Mesendoderm (in vitro differentiated cells): ENCODE measurements at regions not wholly inside any gene's neighbourhood (a gene's known extent, or its start where the extent isn't known, plus 50 kb on each side); places are given as distances from the start of the nearest gene placed in this dataset.
"Not testable (repeated sequence)": the region's sequence is repeated elsewhere in the genome, so short reads cannot be mapped to it uniquely, and the experiment has no call there.

Source experiments
- DNase-seq: peaks from one replicate; pipeline ENCODE4 v3.0.0; 2013
- H2AK5ac ChIP-seq: 2 replicates; pipeline ENCODE4 v1.6.1; 2013; ENCODE audit warnings: low read length, inconsistent platforms
- H2BK120ac ChIP-seq: 2 replicates; pipeline ENCODE4 v1.6.1; 2013; ENCODE audit warnings: low read depth, mild to moderate bottlenecking, low read length, moderate library complexity, mixed read lengths
- H2BK15ac ChIP-seq: replicated peaks from 2 replicates; pipeline ENCODE4 v1.6.1; 2013; ENCODE audit warnings: low read depth, mild to moderate bottlenecking, moderate library complexity
- H2BK5ac ChIP-seq: 2 replicates; pipeline ENCODE4 v1.6.1; 2013; ENCODE audit warnings: low read length, inconsistent platforms
- H3K18ac ChIP-seq: 2 replicates; pipeline ENCODE4 v1.6.1; 2013; ENCODE audit warnings: mild to moderate bottlenecking, low read length, mixed read lengths
- H3K23ac ChIP-seq: one replicate; pipeline ENCODE4 v1.6.1; 2013; ENCODE audit warnings: low read length
- H3K27ac ChIP-seq: 2 replicates; pipeline ENCODE4 v1.5.1; 2013; ENCODE audit warnings: low read depth, mild to moderate bottlenecking, inconsistent platforms, low read length, moderate library complexity
- H3K27me3 ChIP-seq: 2 replicates; pipeline ENCODE4 v1.6.1; 2013; ENCODE audit warnings: low read length, control low read depth, mild to moderate bottlenecking, inconsistent platforms; ENCODE audit not compliant: insufficient read depth, poor library complexity
- H3K36me3 ChIP-seq: 2 replicates; pipeline ENCODE4 v1.6.1; 2013; ENCODE audit warnings: low read length, inconsistent platforms; ENCODE audit not compliant: control insufficient read depth, insufficient read depth
- H3K4ac ChIP-seq: one replicate; pipeline ENCODE4 v1.6.1; 2013; ENCODE audit warnings: low read depth, mild to moderate bottlenecking, low read length, moderate library complexity
- H3K4me1 ChIP-seq: 2 replicates; pipeline ENCODE4 v1.6.1; 2013; ENCODE audit warnings: low read depth, low read length, inconsistent platforms; ENCODE audit not compliant: control insufficient read depth
- H3K4me2 ChIP-seq: 2 replicates; pipeline ENCODE4 v1.6.1; 2013; ENCODE audit warnings: low read length
- H3K4me3 ChIP-seq: 2 replicates; pipeline ENCODE4 v1.5.1; 2013; ENCODE audit warnings: mild to moderate bottlenecking, low read length
- H3K56ac ChIP-seq: one replicate; pipeline ENCODE4 v1.6.1; 2013; ENCODE audit warnings: low read length
- H3K79me1 ChIP-seq: 2 replicates; pipeline ENCODE4 v1.6.1; 2013; ENCODE audit warnings: low read length, inconsistent platforms
- H3K79me2 ChIP-seq: 2 replicates; pipeline ENCODE4 v1.6.1; 2013; ENCODE audit warnings: mild to moderate bottlenecking, low read length; ENCODE audit not compliant: control insufficient read depth, insufficient read depth
- H3K9ac ChIP-seq: 2 replicates; pipeline ENCODE4 v1.6.1; 2013; ENCODE audit warnings: low read length, inconsistent platforms
- H4K5ac ChIP-seq: one replicate; pipeline ENCODE4 v1.6.1; 2013; ENCODE audit warnings: low read length
- H4K8ac ChIP-seq: one replicate; pipeline ENCODE4 v1.6.1; 2013; ENCODE audit warnings: low read depth, mild to moderate bottlenecking, control low read depth, low read length, moderate library complexity
- WGBS: extraction: QIAGEN DNeasy Blood & Tissue Kit; methylation state at CpG from one replicate; pipeline ENCODE4 v1.1.7; 2013; ENCODE audit warnings: low lambda C conversion rate, missing lambda C conversion rate; ENCODE audit not compliant: insufficient coverage; ENCODE audit errors: extremely low coverage; 5-methylcytosine and 5-hydroxymethylcytosine counted together

DNA sequence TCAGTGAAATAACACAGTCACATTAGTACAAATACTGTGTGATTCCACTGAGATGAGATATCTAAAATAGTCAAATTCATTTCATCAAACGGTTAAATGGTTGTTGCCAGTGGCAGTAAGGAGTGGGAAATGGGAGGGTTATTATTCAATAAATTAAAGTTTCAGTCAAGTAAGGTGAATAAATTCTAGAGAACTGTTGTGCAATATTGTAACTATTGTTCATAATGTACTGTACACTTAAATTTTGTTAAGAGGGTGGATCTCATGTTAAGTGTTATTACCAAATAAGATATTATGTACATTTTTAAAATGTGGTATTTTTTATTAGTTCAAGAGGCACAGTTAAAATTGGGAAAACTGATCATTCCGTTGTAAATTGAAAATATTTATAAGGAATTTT, 463.3 kb upstream of the BRINP3 start:
- Histone ChIP-seq H3K4me1 (no peaks in the 10 kb centered on the region), H3K27ac (no peak overlapping the region), H3K79me2 (no peaks in the 10 kb centered on the region), H3K4me3 (no peak overlapping the region), H3K4me2 (no peak overlapping the region), H3K56ac (no peak overlapping the region), H3K36me3 (no peaks in the 10 kb centered on the region), H3K4ac (no peak overlapping the region), H3K23ac (no peak overlapping the region), H3K9ac (no peak overlapping the region), H3K79me1 (no peaks in the 10 kb centered on the region), H4K8ac (no peak overlapping the region), H2BK15ac (no peak overlapping the region), H3K18ac (no peak overlapping the region), H2BK5ac (no peak overlapping the region), H3K27me3 (no peaks in the 10 kb centered on the region), H2BK120ac (no peak overlapping the region), H2AK5ac (no peak overlapping the region), H4K5ac (no peak overlapping the region)
- no peak for DNase-seq
- 100% methylated on average over 1 of the region's 2 CpGs for WGBS

DNA sequence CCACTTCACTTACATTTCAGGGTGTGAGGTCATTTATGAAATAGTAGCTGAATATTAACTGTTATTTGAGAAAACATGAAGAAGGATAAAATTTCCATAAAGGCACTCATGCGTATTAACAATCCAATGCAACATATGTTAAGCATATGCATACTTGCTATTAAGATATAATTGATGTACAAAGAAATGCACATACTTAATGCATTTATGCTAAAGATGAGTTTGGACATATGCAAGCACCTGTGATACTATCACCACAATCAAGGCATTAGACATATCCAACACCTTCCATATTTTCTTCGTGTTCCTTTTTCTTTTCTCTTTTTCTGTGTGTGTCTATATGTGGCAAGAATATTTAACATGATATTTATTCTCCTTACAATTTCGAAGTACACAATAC, 464.8 kb upstream of the BRINP3 start:
- Histone ChIP-seq H3K79me2 (no peaks in the 10 kb centered on the region), H2BK15ac (no peak overlapping the region), H2AK5ac (no peak overlapping the region), H4K8ac (no peak overlapping the region), H3K4ac (no peak overlapping the region), H2BK5ac (no peak overlapping the region), H3K9ac (no peak overlapping the region), H3K79me1 (no peaks in the 10 kb centered on the region), H3K56ac (no peak overlapping the region), H3K36me3 (no peaks in the 10 kb centered on the region), H3K4me2 (no peak overlapping the region), H3K4me1 (no peaks in the 10 kb centered on the region), H3K27ac (no peak overlapping the region), H4K5ac (no peak overlapping the region), H2BK120ac (no peak overlapping the region), H3K18ac (no peak overlapping the region), H3K23ac (no peak overlapping the region), H3K27me3 (no peaks in the 10 kb centered on the region), H3K4me3 (no peak overlapping the region)
- DNase-seq, result no peak
- WGBS, result no CpG with 5 or more reads among the region's 3 CpGs

DNA sequence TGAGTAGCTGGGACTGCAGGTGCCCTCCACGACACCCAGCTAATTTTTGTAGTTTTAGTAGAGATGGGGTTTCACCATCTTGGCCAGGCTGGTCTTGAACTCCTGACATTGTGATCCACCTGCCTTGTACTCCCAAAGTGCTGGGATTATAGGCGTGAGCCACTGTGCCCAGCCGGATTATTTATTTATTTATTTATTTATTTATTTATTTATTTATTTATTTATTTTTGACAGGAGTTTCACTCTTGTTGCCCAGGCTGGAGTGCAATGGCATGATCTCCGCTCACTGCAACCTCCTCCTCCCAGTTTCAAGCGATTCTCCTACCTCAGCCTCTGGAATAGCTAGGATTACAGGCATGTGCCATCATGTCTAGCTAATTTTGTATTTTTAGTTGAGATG, 466.1 kb upstream of the BRINP3 start:
- H3K4ac ChIP-seq, H3K4me3 ChIP-seq, H3K4me2 ChIP-seq, H3K36me3 ChIP-seq, H3K9ac ChIP-seq, H3K79me2 ChIP-seq, H3K27ac ChIP-seq, H2BK5ac ChIP-seq, H2AK5ac ChIP-seq, H2BK120ac ChIP-seq, DNase-seq, H3K27me3 ChIP-seq, H3K4me1 ChIP-seq, H3K23ac ChIP-seq, H3K79me1 ChIP-seq, H2BK15ac ChIP-seq, H4K5ac ChIP-seq, H4K8ac ChIP-seq, H3K18ac ChIP-seq, H3K56ac ChIP-seq: not testable (repeated sequence)
- WGBS, result no CpG with 5 or more reads among the region's 5 CpGs

DNA sequence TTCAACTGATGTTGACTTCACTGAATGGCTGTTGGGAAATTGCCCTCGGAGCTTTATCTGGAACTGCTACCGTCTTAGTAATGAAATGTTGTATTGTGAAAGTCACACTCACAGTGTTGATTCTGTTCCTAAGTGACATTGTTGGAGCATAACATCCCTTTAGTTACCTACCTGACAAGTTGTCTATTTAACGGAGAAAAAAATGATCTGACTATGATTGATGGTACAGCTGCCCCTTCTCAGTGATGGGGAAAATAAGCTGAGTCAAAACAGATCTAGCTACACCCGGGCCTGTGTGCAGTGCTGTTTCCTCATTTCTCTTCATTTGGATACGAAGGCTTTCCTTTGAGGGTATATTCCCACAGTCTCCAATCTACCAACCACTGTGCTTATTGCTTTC, 472.3 kb upstream of the BRINP3 start:
- Histone ChIP-seq H2AK5ac (no peak overlapping the region), H3K27ac (no peak overlapping the region)

DNA sequence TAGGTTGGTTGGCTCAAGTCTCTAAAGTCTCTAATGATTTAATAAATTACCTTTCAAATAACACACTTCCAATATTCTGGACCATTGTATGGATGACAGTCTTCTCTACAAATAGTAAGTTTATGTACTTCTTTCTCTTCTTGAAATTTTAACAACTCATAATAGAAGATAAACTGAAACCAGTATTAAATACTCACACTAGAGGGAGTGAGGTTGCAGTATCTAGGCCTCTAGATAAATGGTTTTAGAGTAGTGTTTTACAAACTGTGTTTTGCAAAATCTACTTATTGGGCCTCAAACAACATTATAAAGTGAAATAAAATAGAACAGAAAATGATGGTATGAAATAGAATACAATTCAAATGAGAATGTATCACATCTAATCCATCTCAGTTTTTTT, 479.9 kb upstream of the BRINP3 start:
- Histone ChIP-seq H3K18ac (no peak overlapping the region), H3K56ac (no peak overlapping the region), H3K27ac (no peak overlapping the region), H2BK120ac (no peak overlapping the region), H2AK5ac (no peak overlapping the region), H2BK15ac (no peak overlapping the region), H3K36me3 (no peaks in the 10 kb centered on the region), H2BK5ac (no peak overlapping the region), H3K9ac (no peak overlapping the region), H3K4me3 (no peak overlapping the region), H3K79me2 (no peaks in the 10 kb centered on the region), H3K4me1 (no peaks in the 10 kb centered on the region), H3K4me2 (no peak overlapping the region), H3K79me1 (no peaks in the 10 kb centered on the region), H4K8ac (no peak overlapping the region), H3K23ac (no peak overlapping the region), H3K27me3 (no peaks in the 10 kb centered on the region), H4K5ac (no peak overlapping the region), H3K4ac (no peak overlapping the region)
- no peak for DNase-seq

More for the DNA sequence above, 472.3 kb upstream of the BRINP3 start:
- H3K9ac ChIP-seq, result no peak overlapping the region
- no CpG with 5 or more reads among the region's 5 CpGs for WGBS
- no peak overlapping the region for H3K56ac ChIP-seq
- H3K23ac ChIP-seq, result no peak overlapping the region
- H3K4me2 ChIP-seq, result no peak overlapping the region
- no peaks in the 10 kb centered on the region for H3K27me3 ChIP-seq
- no peaks in the 10 kb centered on the region for H3K36me3 ChIP-seq
- no peaks in the 10 kb centered on the region for H3K79me1 ChIP-seq
- DNase-seq, result no peak
- H3K79me2 ChIP-seq, result no peaks in the 10 kb centered on the region
- no peak overlapping the region for H4K5ac ChIP-seq
- no peak overlapping the region for H2BK120ac ChIP-seq
- H4K8ac ChIP-seq, result no peak overlapping the region
- H3K4me3 ChIP-seq, result no peak overlapping the region
- H3K4me1 ChIP-seq, result no peaks in the 10 kb centered on the region
- no peak overlapping the region for H3K4ac ChIP-seq
- H2BK15ac ChIP-seq, result no peak overlapping the region
- no peak overlapping the region for H3K18ac ChIP-seq
- no peak overlapping the region for H2BK5ac ChIP-seq

DNA sequence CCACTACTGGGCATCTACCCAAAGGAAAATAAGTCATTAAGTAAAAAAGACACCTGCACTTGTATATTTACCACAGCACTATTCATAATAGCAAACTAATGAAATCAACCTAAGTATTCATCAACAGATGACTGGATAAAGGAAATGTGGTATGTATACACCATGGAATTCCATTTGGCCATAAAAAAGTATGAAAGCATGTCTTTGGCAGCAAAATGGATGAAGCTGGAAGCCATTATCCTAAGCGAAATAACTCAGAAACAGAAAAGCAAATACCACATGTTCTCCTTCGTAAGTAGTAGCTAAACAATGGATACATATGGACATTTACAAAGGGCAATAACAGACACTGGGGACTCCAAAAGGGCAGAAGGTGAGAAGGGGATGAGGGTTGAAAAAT, 485.7 kb upstream of the BRINP3 start:
- Histone ChIP-seq H3K4me2 (no peak overlapping the region), H3K18ac (no peak overlapping the region), H4K8ac (no peak overlapping the region), H3K27me3 (no peaks in the 10 kb centered on the region), H3K27ac (no peak overlapping the region), H3K56ac (no peak overlapping the region), H2BK120ac (no peak overlapping the region), H3K79me1 (no peaks in the 10 kb centered on the region), H3K36me3 (no peaks in the 10 kb centered on the region), H3K79me2 (no peaks in the 10 kb centered on the region), H3K4ac (no peak overlapping the region), H3K4me3 (no peak overlapping the region), H3K9ac (no peak overlapping the region), H2BK15ac (no peak overlapping the region), H2AK5ac (no peak overlapping the region), H3K23ac (no peak overlapping the region), H2BK5ac (no peak overlapping the region), H4K5ac (no peak overlapping the region), H3K4me1 (no peaks in the 10 kb centered on the region)
- no peak for DNase-seq
- no CpG with 5 or more reads among the region's 2 CpGs for WGBS
